Nephron progenitor cell (in vitro differentiated cells): ENCODE measurements at regions not wholly inside any gene's neighbourhood (a gene's known extent, or its start where the extent isn't known, plus 50 kb on each side); places are given as distances from the start of the nearest gene placed in this dataset.
"Not testable (repeated sequence)": the region's sequence is repeated elsewhere in the genome, so short reads cannot be mapped to it uniquely, and the experiment has no call there.

Experiments used
- DNase-seq: peaks from one replicate; pipeline ENCODE4 v3.0.0; 2021
- H3K27ac Mint-ChIP-seq: 2 replicates; pipeline ENCODE4 v1.8.0; 2021; ENCODE audit warnings: mild to moderate bottlenecking, moderate library complexity, mixed read lengths
- H3K27me3 Mint-ChIP-seq: 2 replicates; pipeline ENCODE4 v1.8.0; 2021; ENCODE audit warnings: mild to moderate bottlenecking, low read depth, mixed read lengths; ENCODE audit not compliant: poor library complexity
- H3K36me3 Mint-ChIP-seq: 2 replicates; pipeline ENCODE4 v1.8.0; 2021; ENCODE audit warnings: low read depth, mixed read lengths
- H3K4me1 Mint-ChIP-seq: 2 replicates; pipeline ENCODE4 v1.8.0; 2021; ENCODE audit warnings: mixed read lengths
- H3K4me3 Mint-ChIP-seq: 2 replicates; pipeline ENCODE4 v1.8.0; 2021; ENCODE audit warnings: mild to moderate bottlenecking, moderate library complexity, mixed read lengths
- H3K9me3 Mint-ChIP-seq: 2 replicates; pipeline ENCODE4 v1.8.0; 2021; ENCODE audit warnings: mild to moderate bottlenecking, moderate library complexity, mixed read lengths
- TF ChIP-seq, protein P1 (sequence below): fragments of 200-600 bp; sonication (generic); IDR thresholded peaks from 2 replicates; pipeline ENCODE4 v1.5.0; 2021; ENCODE audit warnings: antibody characterized with exemption

GRCh38 chr21:31592516-31592915 lies 67.0 kb upstream of the SOD1 start:
- TF ChIP-seq, protein P1, sequence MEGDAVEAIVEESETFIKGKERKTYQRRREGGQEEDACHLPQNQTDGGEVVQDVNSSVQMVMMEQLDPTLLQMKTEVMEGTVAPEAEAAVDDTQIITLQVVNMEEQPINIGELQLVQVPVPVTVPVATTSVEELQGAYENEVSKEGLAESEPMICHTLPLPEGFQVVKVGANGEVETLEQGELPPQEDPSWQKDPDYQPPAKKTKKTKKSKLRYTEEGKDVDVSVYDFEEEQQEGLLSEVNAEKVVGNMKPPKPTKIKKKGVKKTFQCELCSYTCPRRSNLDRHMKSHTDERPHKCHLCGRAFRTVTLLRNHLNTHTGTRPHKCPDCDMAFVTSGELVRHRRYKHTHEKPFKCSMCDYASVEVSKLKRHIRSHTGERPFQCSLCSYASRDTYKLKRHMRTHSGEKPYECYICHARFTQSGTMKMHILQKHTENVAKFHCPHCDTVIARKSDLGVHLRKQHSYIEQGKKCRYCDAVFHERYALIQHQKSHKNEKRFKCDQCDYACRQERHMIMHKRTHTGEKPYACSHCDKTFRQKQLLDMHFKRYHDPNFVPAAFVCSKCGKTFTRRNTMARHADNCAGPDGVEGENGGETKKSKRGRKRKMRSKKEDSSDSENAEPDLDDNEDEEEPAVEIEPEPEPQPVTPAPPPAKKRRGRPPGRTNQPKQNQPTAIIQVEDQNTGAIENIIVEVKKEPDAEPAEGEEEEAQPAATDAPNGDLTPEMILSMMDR = no peak
- Mint-ChIP-seq H3K27ac (no peak overlapping the region), H3K4me3 (no peak overlapping the region)

DNA sequence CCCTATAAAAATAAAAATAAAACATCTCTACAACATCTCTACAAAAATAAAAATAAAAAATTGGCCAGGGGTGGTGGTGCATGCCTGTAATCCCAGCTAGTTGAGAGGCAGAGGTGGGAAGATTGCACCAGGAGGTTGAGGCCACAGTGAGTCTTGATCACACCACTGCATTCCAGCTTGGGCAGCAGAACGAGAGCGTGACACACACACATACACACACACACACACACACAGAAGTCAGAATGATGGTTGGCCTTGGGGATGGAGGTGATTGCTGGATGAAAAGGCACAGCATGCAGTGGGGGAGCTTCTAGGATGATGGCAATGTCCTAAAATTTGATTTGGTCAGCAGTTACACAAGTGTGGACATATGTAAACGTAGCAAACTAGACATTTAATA lies 69.7 kb upstream of the SOD1 start:
- Mint-ChIP-seq H3K9me3 (peaks cover 10% of the 10 kb centered on the region), H3K4me1 (peaks cover 10% of the 10 kb centered on the region), H3K27ac (no peak overlapping the region), H3K27me3 (peaks cover 6% of the 10 kb centered on the region), H3K4me3 (no peak overlapping the region), H3K36me3 (peaks cover under 1% of the 10 kb centered on the region)
- DNase-seq = no peak
- TF ChIP-seq, protein P1 = no peak

More at GRCh38 chr21:31592516-31592915, 67.0 kb upstream of the SOD1 start:
- peaks cover 10% of the 10 kb centered on the region for H3K4me1 Mint-ChIP-seq
- no peak for DNase-seq
- peaks cover 10% of the 10 kb centered on the region for H3K36me3 Mint-ChIP-seq
- H3K27me3 Mint-ChIP-seq = peaks cover 7% of the 10 kb centered on the region
- peaks cover 31% of the 10 kb centered on the region for H3K9me3 Mint-ChIP-seq

- no peak overlapping the region for H3K27ac Mint-ChIP-seq
- no peaks in the 10 kb centered on the region for H3K36me3 Mint-ChIP-seq
- H3K4me1 Mint-ChIP-seq = no peaks in the 10 kb centered on the region
- TF ChIP-seq, protein P1 = no peak
- no peak overlapping the region for H3K4me3 Mint-ChIP-seq
- DNase-seq = no peak
- peaks cover 4% of the 10 kb centered on the region for H3K9me3 Mint-ChIP-seq
- H3K27me3 Mint-ChIP-seq = peaks cover 3% of the 10 kb centered on the region
Measured at GRCh38 chr21:31586118-31586517, 73.4 kb upstream of the SOD1 start.

DNA sequence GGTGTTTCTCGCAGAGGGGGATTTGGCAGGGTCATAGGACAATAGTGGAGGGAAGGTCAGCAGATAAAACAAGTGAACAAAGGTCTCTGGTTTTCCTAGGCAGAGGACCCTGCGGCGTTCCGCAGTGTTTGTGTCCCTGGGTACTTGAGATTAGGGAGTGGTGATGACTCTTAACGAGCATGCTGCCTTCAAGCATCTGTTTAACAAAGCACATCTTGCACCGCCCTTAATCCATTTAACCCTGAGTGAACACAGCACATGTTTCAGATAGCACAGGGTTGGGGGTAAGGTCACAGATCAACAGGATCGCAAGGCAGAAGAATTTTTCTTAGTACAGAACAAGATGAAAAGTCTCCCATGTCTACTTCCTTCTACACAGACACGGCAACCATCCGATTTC lies 75.6 kb upstream of the SOD1 start:
- not testable (repeated sequence) for H3K4me3 Mint-ChIP-seq, H3K36me3 Mint-ChIP-seq, H3K27me3 Mint-ChIP-seq, H3K4me1 Mint-ChIP-seq, DNase-seq, H3K9me3 Mint-ChIP-seq, H3K27ac Mint-ChIP-seq

DNA sequence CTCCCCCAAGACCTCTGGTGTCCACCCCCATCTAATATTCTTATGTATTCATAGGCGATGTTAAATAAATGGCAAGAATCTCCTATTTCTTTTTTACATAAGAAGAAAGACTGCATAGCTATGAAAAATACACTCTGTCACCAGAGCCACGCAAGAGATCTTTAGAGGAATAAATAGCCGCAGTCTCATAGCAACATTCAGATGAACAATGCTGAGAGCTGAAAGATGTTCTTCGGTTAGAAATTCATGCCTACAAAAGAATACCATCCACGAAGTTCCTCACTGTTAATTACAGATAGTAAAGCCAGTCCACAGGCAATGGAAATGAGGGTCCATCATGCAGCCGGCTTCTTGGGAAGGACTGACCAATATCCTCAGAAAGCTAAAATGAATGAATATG lies 76.0 kb upstream of the SOD1 start:
- Mint-ChIP-seq H3K27me3 (peaks cover 3% of the 10 kb centered on the region), H3K36me3 (no peaks in the 10 kb centered on the region), H3K4me3 (no peak overlapping the region), H3K9me3 (no peaks in the 10 kb centered on the region), H3K27ac (no peak overlapping the region), H3K4me1 (peaks cover 4% of the 10 kb centered on the region)
- no peak for DNase-seq
- TF ChIP-seq, protein P1 = no peak

DNA sequence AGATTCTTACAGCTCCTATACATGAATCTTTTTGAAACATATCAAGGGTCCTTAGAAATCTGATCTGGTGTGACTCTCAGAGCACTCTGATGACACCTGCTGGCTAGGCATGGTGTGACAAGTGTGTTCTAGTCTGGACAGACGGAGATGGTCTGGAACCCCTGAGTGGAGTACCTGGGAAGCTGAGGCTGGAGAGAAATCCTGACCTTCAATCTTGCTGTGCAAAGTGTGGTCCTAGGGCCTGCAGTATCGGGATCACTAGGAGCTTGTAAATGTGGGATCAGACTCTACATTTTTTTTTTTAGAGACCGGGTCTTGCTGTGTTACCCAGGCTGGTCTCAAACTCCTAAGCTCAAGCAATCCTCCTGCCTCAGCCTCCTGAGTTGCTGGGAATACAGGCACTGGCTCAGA lies 78.6 kb upstream of the SOD1 start:
- no peaks in the 10 kb centered on the region for H3K9me3 Mint-ChIP-seq
- TF ChIP-seq, protein P1 = peak; percentile 79
- no peak overlapping the region for H3K4me3 Mint-ChIP-seq
- no peaks in the 10 kb centered on the region for H3K36me3 Mint-ChIP-seq
- DNase-seq = peak; percentile 82
- H3K27me3 Mint-ChIP-seq = peaks cover under 1% of the 10 kb centered on the region
- H3K4me1 Mint-ChIP-seq = peaks cover 4% of the 10 kb centered on the region
- no peak overlapping the region for H3K27ac Mint-ChIP-seq
